CD4-positive, alpha-beta T cell (primary cell): ENCODE measurements at regions not wholly inside any gene's neighbourhood (a gene's known extent, or its start where the extent isn't known, plus 50 kb on each side); places are given as distances from the start of the nearest gene placed in this dataset.

ENCODE experiments used
- ATAC-seq: fragments of 200-7000 bp; cut with Tn5 transposase; one replicate; pipeline ENCODE4 v1.10.0; 2022; ENCODE audit warnings: mild to moderate bottlenecking; ENCODE audit not compliant: poor library complexity
- CTCF ChIA-PET: fragments of 350-600 bp; sonication (Branson Sonifier 250); formaldehyde crosslinking; loops from one replicate; lab custom pipeline; 2021; ENCODE audit warnings: antibody characterized with exemption, inconsistent platforms; lab: Charles Lee
- POLR2A ChIA-PET: fragments of 350-600 bp; sonication (Branson Sonifier 250); formaldehyde crosslinking; loops from one replicate; lab custom pipeline; 2021; ENCODE audit warnings: antibody characterized with exemption, inconsistent platforms; lab: Charles Lee
- DNase-seq, 14 experiments: peaks; one replicate each; pipeline ENCODE4 v3.0.0-alpha.2; 2013 to 2020; ENCODE audit warnings: mixed read lengths in 2 of 14
- H3K27ac ChIP-seq, 2 donors: one replicate each; pipeline versions ENCODE4 v1.5.1 to v1.7.0; 2013; ENCODE audit warnings: low read length in 2 of 2, low read depth in 1 of 2, mild to moderate bottlenecking in 1 of 2
- H3K27me3 ChIP-seq, 2 experiments: 1 replicate in 1 of 2; 2 replicates in 1 of 2; pipeline versions ENCODE4 v1.6.1 to v1.7.0; 2013; ENCODE audit warnings: low read length in 2 of 2, control low read depth in 1 of 2, mild to moderate bottlenecking in 1 of 2, moderate library complexity in 1 of 2; ENCODE audit not compliant: insufficient read depth in 2 of 2, control insufficient read depth in 1 of 2
- H3K36me3 ChIP-seq: one replicate; pipeline ENCODE4 v1.6.1; 2013; ENCODE audit warnings: low read length, control low read depth; ENCODE audit not compliant: insufficient read depth
- H3K4me1 ChIP-seq: one replicate; pipeline ENCODE4 v1.6.1; 2013; ENCODE audit warnings: low read length, control low read depth; ENCODE audit not compliant: insufficient read depth
- H3K4me3 ChIP-seq: one replicate; pipeline ENCODE4 v1.5.1; 2013; ENCODE audit warnings: mild to moderate bottlenecking, low read length, moderate library complexity
- H3K9me3 ChIP-seq, 2 experiments: 1 replicate in 1 of 2; 2 replicates in 1 of 2; pipeline versions ENCODE4 v1.6.1 to v1.7.0; 2013; ENCODE audit warnings: low read length in 2 of 2, mild to moderate bottlenecking in 2 of 2, control low read depth in 1 of 2, moderate library complexity in 1 of 2; ENCODE audit not compliant: control insufficient read depth in 1 of 2, insufficient read depth in 1 of 2
- H3K27ac Mint-ChIP-seq: one replicate; pipeline ENCODE4 v1.8.0; 2020; ENCODE audit warnings: mixed read lengths
- H3K27me3 Mint-ChIP-seq: one replicate; pipeline ENCODE4 v1.8.0; 2021; ENCODE audit warnings: mixed read lengths
- H3K36me3 Mint-ChIP-seq: one replicate; pipeline ENCODE4 v1.8.0; 2021; ENCODE audit warnings: low read depth, mixed read lengths
- H3K4me1 Mint-ChIP-seq: one replicate; pipeline ENCODE4 v1.8.0; 2021; ENCODE audit warnings: low read depth, mixed read lengths
- H3K4me3 Mint-ChIP-seq: one replicate; pipeline ENCODE4 v1.8.0; 2020; ENCODE audit warnings: mild to moderate bottlenecking, mixed read lengths
- H3K9me3 Mint-ChIP-seq: one replicate; pipeline ENCODE4 v1.8.0; 2020; ENCODE audit warnings: mixed read lengths
- CTCF ChIP-seq: fragments of 200-600 bp; IDR thresholded peaks from one replicate; pipeline ENCODE4 v1.8.0; 2022; ENCODE audit warnings: antibody characterized with exemption, mild to moderate bottlenecking
- intact Hi-C, 2 experiments: fragments of 100-400 bp; cut with DNase I in 1 of 2; cut with micrococcal nuclease in 1 of 2; formaldehyde crosslinking; loops; one replicate each; pipeline versions ENCODE4 v1.15.1 to v1.9.0; 2023 to 2025; cut with DNase I, micrococcal nuclease

- POLR2A ChIA-PET: no interaction called here
- no peak overlapping the region for H3K27ac Mint-ChIP-seq
- intact Hi-C loops: no loop called here
These were observed 58.0 kb upstream of the SLC35F1 start for GRCh38 chr6:117849087-117849486.

More at GRCh38 chr6:117849087-117849486, 58.0 kb upstream of the SLC35F1 start:
- H3K9me3 Mint-ChIP-seq: peaks cover 19% of the 10 kb centered on the region
- no peak for ATAC-seq
- no peaks in the 10 kb centered on the region for H3K4me1 Mint-ChIP-seq
- no peaks in the 10 kb centered on the region for H3K27me3 ChIP-seq
- H3K4me1 ChIP-seq: no peaks in the 10 kb centered on the region
- no peak overlapping the region for H3K4me3 ChIP-seq
- no peaks in the 10 kb centered on the region for H3K36me3 Mint-ChIP-seq
- CTCF ChIA-PET: no interaction called here
- H3K27ac ChIP-seq: no peak overlapping the region
- peaks cover 7 to 17% of the 10 kb centered on the region in 2 experiments for H3K9me3 ChIP-seq
- DNase-seq: no peak
- H3K4me3 Mint-ChIP-seq: no peak overlapping the region
- H3K27me3 Mint-ChIP-seq: no peaks in the 10 kb centered on the region
- no peaks in the 10 kb centered on the region for H3K36me3 ChIP-seq
- TF ChIP-seq CTCF: no peak
